ENCODE measurements at regions not wholly inside any gene's neighbourhood (a gene's known extent, or its start where the extent isn't known, plus 50 kb on each side); places are given as distances from the start of the nearest gene placed in this dataset.
A peak's percentile ranks its signal among the peaks of the same experiment; 100 is the strongest.
"Not testable (repeated sequence)": the region's sequence is repeated elsewhere in the genome, so short reads cannot be mapped to it uniquely, and the experiment has no call there.

DNA sequence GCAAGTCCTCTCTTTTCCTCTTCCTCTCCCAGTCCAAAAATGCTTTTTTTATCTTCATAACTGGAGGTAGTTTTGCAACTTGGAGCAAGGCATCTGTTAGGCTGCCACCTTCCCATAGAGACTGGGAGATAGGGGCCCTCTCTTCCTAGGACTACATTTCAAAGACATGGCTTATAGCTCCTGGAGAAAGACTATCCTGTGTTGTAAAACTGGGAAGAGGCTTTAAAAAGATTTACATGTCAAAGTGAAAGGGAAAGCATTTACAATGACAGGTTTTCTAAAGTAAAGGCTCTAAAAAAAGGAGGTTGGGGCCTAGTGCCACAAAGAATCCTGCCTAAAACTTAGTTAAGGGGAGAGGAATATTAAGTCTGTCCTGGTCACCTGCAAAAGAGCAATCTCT, 82.2 kb upstream of the SEMA3E start:
- no peak for DNase-seq

GRCh38 chr7:83716923-83717322, 68.0 kb upstream of the SEMA3E start:
- DNase-seq, result not testable (repeated sequence)

DNA sequence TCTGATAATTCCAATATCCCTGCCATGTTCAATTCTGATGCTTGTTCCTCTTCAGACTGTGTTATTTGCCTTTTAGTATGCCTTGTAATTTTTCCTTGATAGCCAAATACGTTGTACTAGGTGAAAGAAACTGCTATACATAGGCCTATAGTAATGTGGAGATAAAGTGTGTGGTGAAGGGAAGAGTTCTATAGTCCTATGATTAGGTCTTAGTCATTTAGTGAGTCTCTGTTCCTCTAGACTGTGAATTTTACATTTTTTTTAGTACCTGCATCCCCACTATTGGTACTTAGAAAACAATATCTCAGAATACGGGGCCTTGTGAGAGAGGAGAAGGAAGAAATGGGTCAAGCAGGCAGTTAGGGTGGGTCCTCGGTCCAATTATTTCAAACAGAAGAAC, 59.6 kb upstream of the SEMA3E start:
- DNase-seq, result no peak

DNA sequence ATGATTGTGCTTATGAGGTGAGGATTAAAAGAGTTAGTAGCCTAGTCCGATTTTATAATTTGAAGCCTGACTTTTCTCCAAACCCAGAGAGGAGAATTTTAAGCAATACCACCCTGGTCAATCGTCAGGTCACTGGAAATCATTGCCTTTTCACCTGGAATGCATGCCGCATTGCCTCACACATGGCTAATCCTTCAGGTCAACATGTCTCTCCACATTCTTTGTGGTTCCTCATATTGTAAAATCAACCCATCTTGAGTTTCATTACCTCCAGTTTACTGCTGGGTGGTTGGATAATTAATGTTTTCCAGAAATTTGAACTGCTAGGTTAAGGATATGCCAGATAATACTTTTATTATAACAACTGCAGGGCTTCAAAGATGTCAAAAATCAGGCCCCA, 55.6 kb upstream of the SEMA3E start:
- DNase-seq, result no peak

DNA sequence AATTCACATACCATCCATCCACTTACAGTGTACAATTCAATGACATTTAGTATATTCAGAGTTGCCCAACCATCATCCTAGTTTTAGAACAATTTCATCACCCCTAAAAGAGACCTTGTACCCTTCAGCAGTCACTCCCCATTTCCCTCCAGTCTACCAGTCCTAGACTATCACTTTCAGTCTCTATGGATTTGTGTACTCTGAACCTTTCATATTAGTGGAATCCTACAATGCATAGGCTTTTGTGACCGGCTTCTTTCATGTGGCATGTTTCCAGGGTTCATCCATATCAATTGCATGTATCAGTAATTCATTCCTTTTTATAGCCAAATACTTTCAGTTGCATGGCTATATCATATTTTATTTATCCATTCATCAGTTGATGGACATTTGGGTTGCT, 53.5 kb upstream of the SEMA3E start:
- peak in 1 of 3 donors; percentile 8 for DNase-seq

DNA sequence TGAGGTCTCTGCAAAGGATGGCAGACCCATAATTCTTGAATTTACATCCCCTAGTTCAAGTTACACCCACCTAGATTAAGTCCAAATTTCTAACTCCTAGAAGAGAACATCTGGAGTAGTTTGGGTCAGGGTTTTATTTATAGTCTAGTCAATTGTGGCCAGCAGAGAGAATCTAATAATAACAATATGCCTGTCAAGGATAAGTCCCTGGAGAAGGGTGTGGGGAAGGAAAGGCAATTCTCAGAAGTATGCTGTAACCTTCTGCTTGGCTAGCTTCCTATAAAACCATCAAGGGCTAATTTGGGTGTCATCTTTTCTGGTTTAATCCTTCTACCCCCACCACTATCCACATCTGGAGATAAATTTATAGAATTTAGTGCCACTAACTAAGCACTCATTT, 52.8 kb upstream of the SEMA3E start:
- DNase-seq, result no peak

Measured in suppressor macrophage treated with lipopolysaccharide for 1 hour (primary cell).